ENCODE measurements at regions not wholly inside any gene's neighbourhood (a gene's known extent, or its start where the extent isn't known, plus 50 kb on each side); places are given as distances from the start of the nearest gene placed in this dataset.
"Not testable (repeated sequence)": the region's sequence is repeated elsewhere in the genome, so short reads cannot be mapped to it uniquely, and the experiment has no call there.

GRCh38 chr9:78400496-78400895, 103.6 kb downstream of the PSAT1 start:
- Histone ChIP-seq H3K9me3 (ENCODE audit: low read length) (no peaks in the 10 kb centered on the region), H3K4me1 (ENCODE audit: insufficient read depth, low read length) (no peaks in the 10 kb centered on the region), H3K36me3 (ENCODE audit: insufficient read depth, low read length) (no peaks in the 10 kb centered on the region), H3K27me3 (ENCODE audit: insufficient read depth, low read length, poor library complexity, severe bottlenecking) (no peaks in the 10 kb centered on the region), H3K27ac (ENCODE audit: low read depth, low read length) (no peak overlapping the region), H3K4me3 (ENCODE audit: low read length) (no peak overlapping the region)
- H3K4me1 Mint-ChIP-seq, result no peaks in the 10 kb centered on the region
- H3K36me3 Mint-ChIP-seq, result no peaks in the 10 kb centered on the region
- no peak overlapping the region for H3K4me3 Mint-ChIP-seq
- CTCF ChIA-PET, result no interaction called here
- no peak overlapping the region for H3K27ac Mint-ChIP-seq
- DNase-seq, result no peak
- H3K27me3 Mint-ChIP-seq, result peaks cover 5 to 6% of the 10 kb centered on the region in 2 donors
- POLR2A ChIA-PET, result no interaction called here
- peaks cover 0 to 5% (median 3%) of the 10 kb centered on the region in 5 donors for H3K9me3 Mint-ChIP-seq

- Mint-ChIP-seq H3K36me3 (no peaks in the 10 kb centered on the region), H3K4me1 (no peaks in the 10 kb centered on the region), H3K27me3 (peaks cover 3 to 22% of the 10 kb centered on the region in 2 donors), H3K27ac (no peak overlapping the region), H3K4me3 (no peak overlapping the region), H3K9me3 (no peaks in the 10 kb centered on the region)
- no peak overlapping the region for H3K4me3 ChIP-seq (ENCODE audit: low read length)
- ChIA-PET CTCF (no interaction called here), POLR2A (no interaction called here)
- H3K27ac ChIP-seq (ENCODE audit: low read depth, low read length), result no peak overlapping the region
- no peak for DNase-seq
- H3K27me3 ChIP-seq (ENCODE audit: insufficient read depth, low read length, poor library complexity, severe bottlenecking), result no peaks in the 10 kb centered on the region
- no peaks in the 10 kb centered on the region for H3K9me3 ChIP-seq (ENCODE audit: low read length)
- H3K4me1 ChIP-seq (ENCODE audit: insufficient read depth, low read length), result no peaks in the 10 kb centered on the region
- no peaks in the 10 kb centered on the region for H3K36me3 ChIP-seq (ENCODE audit: insufficient read depth, low read length)
These were observed 108.5 kb downstream of the PSAT1 start for GRCh38 chr9:78405461-78405860.

- Mint-ChIP-seq H3K4me3 (no peak overlapping the region), H3K36me3 (no peaks in the 10 kb centered on the region), H3K27ac (no peak overlapping the region), H3K27me3 (peaks cover 3 to 22% of the 10 kb centered on the region in 2 donors), H3K4me1 (no peaks in the 10 kb centered on the region), H3K9me3 (no peaks in the 10 kb centered on the region)
- Histone ChIP-seq H3K36me3 (ENCODE audit: insufficient read depth, low read length) (no peaks in the 10 kb centered on the region), H3K27ac (ENCODE audit: low read depth, low read length) (no peak overlapping the region), H3K27me3 (ENCODE audit: insufficient read depth, low read length, poor library complexity, severe bottlenecking) (no peaks in the 10 kb centered on the region), H3K9me3 (ENCODE audit: low read length) (no peaks in the 10 kb centered on the region), H3K4me3 (ENCODE audit: low read length) (no peak overlapping the region), H3K4me1 (ENCODE audit: insufficient read depth, low read length) (no peaks in the 10 kb centered on the region)
- ChIA-PET CTCF (no interaction called here), POLR2A (no interaction called here)
- no peak for DNase-seq
These were observed 109.2 kb downstream of the PSAT1 start for GRCh38 chr9:78406146-78406545.

DNA sequence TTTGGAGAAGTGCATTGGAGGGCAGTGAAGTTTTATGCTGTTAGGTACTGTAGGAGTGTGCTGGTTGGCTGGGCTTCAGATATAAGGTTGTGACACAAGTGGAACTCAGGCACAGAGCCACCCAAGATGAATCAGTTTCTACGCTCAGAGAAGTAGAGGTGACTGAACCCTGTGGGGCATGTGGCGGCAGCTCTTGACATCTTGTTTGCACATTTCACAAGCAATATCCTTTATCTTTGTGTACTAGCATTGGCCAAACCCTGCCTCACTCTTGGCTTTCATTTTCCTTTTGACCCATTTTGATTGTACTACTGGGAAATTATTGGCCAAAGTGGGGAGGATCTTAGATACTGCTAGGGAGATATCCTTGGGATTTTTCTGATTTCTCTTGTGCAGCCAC, 110.0 kb downstream of the PSAT1 start:
- H3K27ac ChIP-seq (ENCODE audit: low read depth, low read length), result no peak overlapping the region
- H3K9me3 ChIP-seq (ENCODE audit: low read length), result no peaks in the 10 kb centered on the region
- H3K27me3 ChIP-seq (ENCODE audit: insufficient read depth, low read length, poor library complexity, severe bottlenecking), result no peaks in the 10 kb centered on the region
- H3K36me3 Mint-ChIP-seq, result no peaks in the 10 kb centered on the region
- H3K4me1 ChIP-seq (ENCODE audit: insufficient read depth, low read length), result no peaks in the 10 kb centered on the region
- no peaks in the 10 kb centered on the region for H3K4me1 Mint-ChIP-seq
- no peak overlapping the region for H3K4me3 ChIP-seq (ENCODE audit: low read length)
- POLR2A ChIA-PET, result interaction anchor here (0.7 kb wide), 1 partner anchor 1191 kb away, joined by 3 read pairs; no protein-coding TSS in a partner anchor
- H3K36me3 ChIP-seq (ENCODE audit: insufficient read depth, low read length), result no peaks in the 10 kb centered on the region
- no peak overlapping the region for H3K4me3 Mint-ChIP-seq
- CTCF ChIA-PET, result no interaction called here
- H3K27me3 Mint-ChIP-seq, result peaks cover 3 to 22% of the 10 kb centered on the region in 2 donors
- H3K27ac Mint-ChIP-seq, result no peak overlapping the region
- H3K9me3 Mint-ChIP-seq, result no peaks in the 10 kb centered on the region
- no peak for DNase-seq

- no peaks in the 10 kb centered on the region for H3K36me3 Mint-ChIP-seq
- H3K27me3 Mint-ChIP-seq, result peaks cover 3 to 22% of the 10 kb centered on the region in 2 donors
- H3K9me3 ChIP-seq (ENCODE audit: low read length), result no peaks in the 10 kb centered on the region
- H3K27ac ChIP-seq (ENCODE audit: low read depth, low read length), result no peak overlapping the region
- H3K4me1 ChIP-seq (ENCODE audit: insufficient read depth, low read length), result no peaks in the 10 kb centered on the region
- no peak overlapping the region for H3K4me3 Mint-ChIP-seq
- no peaks in the 10 kb centered on the region for H3K4me1 Mint-ChIP-seq
- H3K27ac Mint-ChIP-seq, result no peak overlapping the region
- ChIA-PET CTCF (no interaction called here), POLR2A (no interaction called here)
- DNase-seq, result no peak
- H3K9me3 Mint-ChIP-seq, result no peaks in the 10 kb centered on the region
- no peaks in the 10 kb centered on the region for H3K27me3 ChIP-seq (ENCODE audit: insufficient read depth, low read length, poor library complexity, severe bottlenecking)
- H3K36me3 ChIP-seq (ENCODE audit: insufficient read depth, low read length), result no peaks in the 10 kb centered on the region
- no peak overlapping the region for H3K4me3 ChIP-seq (ENCODE audit: low read length)
These were observed 110.8 kb downstream of the PSAT1 start for GRCh38 chr9:78407636-78408312.

GRCh38 chr9:78408388-78408787, 111.5 kb downstream of the PSAT1 start:
- no peak for DNase-seq
- no peak overlapping the region for H3K4me3 Mint-ChIP-seq
- peaks cover 3 to 22% of the 10 kb centered on the region in 2 donors for H3K27me3 Mint-ChIP-seq
- no peaks in the 10 kb centered on the region for H3K9me3 Mint-ChIP-seq
- no peaks in the 10 kb centered on the region for H3K4me1 Mint-ChIP-seq
- ChIA-PET POLR2A (no interaction called here), CTCF (no interaction called here)
- H3K36me3 Mint-ChIP-seq, result no peaks in the 10 kb centered on the region
- H3K36me3 ChIP-seq (ENCODE audit: insufficient read depth, low read length), result no peaks in the 10 kb centered on the region
- no peaks in the 10 kb centered on the region for H3K4me1 ChIP-seq (ENCODE audit: insufficient read depth, low read length)
- H3K27ac ChIP-seq (ENCODE audit: low read depth, low read length), result no peak overlapping the region
- no peak overlapping the region for H3K27ac Mint-ChIP-seq
- no peak overlapping the region for H3K4me3 ChIP-seq (ENCODE audit: low read length)
- H3K9me3 ChIP-seq (ENCODE audit: low read length), result no peaks in the 10 kb centered on the region
- no peaks in the 10 kb centered on the region for H3K27me3 ChIP-seq (ENCODE audit: insufficient read depth, low read length, poor library complexity, severe bottlenecking)

DNA sequence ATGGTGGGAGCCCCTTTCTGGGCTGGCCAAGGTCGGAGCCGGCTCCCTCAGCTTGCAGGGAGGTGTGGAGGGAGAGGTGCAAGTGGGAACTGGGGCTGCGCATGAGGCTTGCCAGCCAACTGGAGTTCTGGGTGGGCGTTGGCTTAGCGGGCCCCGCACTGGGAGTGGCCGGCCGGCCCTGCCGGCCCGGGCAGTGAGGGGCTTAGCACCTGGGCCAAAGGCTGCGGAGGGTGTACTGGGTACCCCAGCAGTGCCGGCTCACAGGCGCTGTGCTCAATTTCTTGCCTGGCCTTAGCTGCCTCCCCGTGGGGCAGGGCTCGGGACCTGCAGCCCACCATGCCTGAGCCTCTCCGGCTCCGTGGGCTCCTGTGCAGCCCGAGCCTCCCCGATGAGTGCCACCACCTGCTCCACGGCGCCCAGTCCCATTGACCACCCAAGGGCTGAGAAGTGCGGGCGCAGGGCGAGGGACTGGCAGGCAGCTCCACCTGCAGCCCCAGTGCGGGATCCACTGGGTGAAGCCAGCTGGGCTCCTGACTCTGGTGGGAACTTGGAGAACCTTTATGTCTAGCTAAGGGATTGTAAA, 113.1 kb downstream of the PSAT1 start:
- H3K27me3 Mint-ChIP-seq, result peaks cover 0 to 22% of the 10 kb centered on the region in 2 donors
- H3K36me3 Mint-ChIP-seq; POLR2A ChIA-PET; H3K4me1 Mint-ChIP-seq; H3K27ac ChIP-seq (ENCODE audit: low read depth, low read length); CTCF ChIA-PET; H3K4me3 ChIP-seq (ENCODE audit: low read length); H3K36me3 ChIP-seq (ENCODE audit: insufficient read depth, low read length); H3K9me3 Mint-ChIP-seq; DNase-seq; H3K27ac Mint-ChIP-seq; H3K27me3 ChIP-seq (ENCODE audit: insufficient read depth, low read length, poor library complexity, severe bottlenecking); H3K4me3 Mint-ChIP-seq; H3K4me1 ChIP-seq (ENCODE audit: insufficient read depth, low read length); H3K9me3 ChIP-seq (ENCODE audit: low read length): not testable (repeated sequence)

DNA sequence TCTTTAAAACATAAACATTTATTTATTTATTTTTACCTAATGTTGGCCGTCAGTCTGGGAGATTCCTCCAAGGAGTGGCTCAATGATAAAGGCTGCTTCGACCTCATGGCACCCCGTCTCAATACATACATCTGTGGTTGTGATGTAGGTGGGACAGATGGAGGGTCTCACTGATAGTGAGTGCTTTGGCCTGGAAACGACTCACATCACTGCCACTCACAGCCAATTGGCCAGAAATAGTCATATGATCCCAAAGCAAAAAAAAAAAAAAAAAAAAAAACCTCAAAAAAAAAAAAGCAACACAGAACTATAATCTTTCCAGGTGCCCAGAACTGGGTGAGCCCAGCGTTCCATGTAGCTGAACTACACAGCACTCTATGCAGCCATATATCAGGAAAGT, 125.4 kb downstream of the PSAT1 start:
- Mint-ChIP-seq H3K4me3 (no peak overlapping the region), H3K27me3 (peaks cover 0 to 14% of the 10 kb centered on the region in 2 donors), H3K9me3 (peaks cover 0 to 2% (median 0%) of the 10 kb centered on the region in 5 donors), H3K36me3 (no peaks in the 10 kb centered on the region), H3K4me1 (no peaks in the 10 kb centered on the region), H3K27ac (no peak overlapping the region)
- no peak for DNase-seq
- Histone ChIP-seq H3K36me3 (ENCODE audit: insufficient read depth, low read length) (no peaks in the 10 kb centered on the region), H3K27me3 (ENCODE audit: insufficient read depth, low read length, poor library complexity, severe bottlenecking) (no peaks in the 10 kb centered on the region), H3K4me1 (ENCODE audit: insufficient read depth, low read length) (no peaks in the 10 kb centered on the region), H3K27ac (ENCODE audit: low read depth, low read length) (no peak overlapping the region), H3K4me3 (ENCODE audit: low read length) (no peak overlapping the region), H3K9me3 (ENCODE audit: low read length) (no peaks in the 10 kb centered on the region)
- ChIA-PET POLR2A (no interaction called here), CTCF (no interaction called here)
